GM12878 (cell line): ENCODE measurements at regions not wholly inside any gene's neighbourhood (a gene's known extent, or its start where the extent isn't known, plus 50 kb on each side); places are given as distances from the start of the nearest gene placed in this dataset.

ENCODE experiments used
- ATAC-seq: fragments of 200-7000 bp; cut with Tn5 transposase; 3 replicates; pipeline ENCODE4 v1.9.1; 2020; ENCODE audit warnings: mild to moderate bottlenecking, moderate library complexity
- BruUV-seq: library from RNA; stranded (reverse); fragments of 400-500 nt; replicated peaks from 2 replicates; lab custom pipeline; 2021; lab: Mats Ljungman, UMichigan
- CTCF ChIA-PET: fragments of 300-600 bp; sonication (Branson Sonifier 250); formaldehyde crosslinking; extraction: SDS; loops from one replicate; lab custom pipeline; 2021; ENCODE audit warnings: inconsistent platforms; lab: Yijun Ruan, JAX
- POLR2A ChIA-PET: fragments of 350-600 bp; formaldehyde crosslinking; extraction: SDS; loops from one replicate; lab custom pipeline; 2021; ENCODE audit warnings: inconsistent platforms; lab: Charles Lee
- RAD21 ChIA-PET: fragments of 300-600 bp; sonication (Branson Sonifier 250); formaldehyde crosslinking; loops from one replicate; lab custom pipeline; 2023; ENCODE audit warnings: antibody characterized with exemption; ENCODE audit not compliant: unreplicated experiment; lab: Charles Lee
- SMC1A ChIA-PET: fragments of 300-600 bp; sonication (Branson Sonifier 250); formaldehyde crosslinking; loops from one replicate; lab custom pipeline; 2023; ENCODE audit not compliant: unreplicated experiment, uncharacterized antibody; lab: Charles Lee
- DNase-seq: peaks from one replicate; pipeline ENCODE4 v3.0.0-alpha.2; 2011; ENCODE audit warnings: low read depth, low spot score
- FAIRE-seq: peaks from 3 replicates; lab custom pipeline; 2011; peaks lifted over from hg19 to GRCh38; lab: Jason Lieb, UNC
- H2AFZ ChIP-seq: 2 replicates; pipeline ENCODE4 v1.6.0; 2011; ENCODE audit warnings: low read depth, low read length, control low read depth; ENCODE audit not compliant: control insufficient read depth
- H3K27ac ChIP-seq: 2 replicates; pipeline ENCODE4 v1.5.1; 2011; ENCODE audit warnings: control low read depth; ENCODE audit not compliant: control insufficient read depth, insufficient read depth
- H3K27me3 ChIP-seq, 2 experiments: replicated peaks in 1 of 2; 2 replicates each; pipeline versions ENCODE4 v1.6.0 to v1.6.1; 2011; ENCODE audit warnings: low read length in 1 of 2; ENCODE audit not compliant: control insufficient read depth in 2 of 2, insufficient read depth in 2 of 2
- H3K36me3 ChIP-seq, 2 experiments: 2 replicates each; pipeline ENCODE4 v1.5.1; 2011; ENCODE audit warnings: low read length in 1 of 2; ENCODE audit not compliant: control insufficient read depth in 2 of 2, insufficient read depth in 2 of 2
- H3K4me1 ChIP-seq: 2 replicates; pipeline ENCODE4 v1.6.1; 2011; ENCODE audit warnings: mild to moderate bottlenecking, low read length, moderate library complexity, mixed read lengths; ENCODE audit not compliant: control insufficient read depth, insufficient read depth
- H3K4me2 ChIP-seq: 2 replicates; pipeline ENCODE4 v1.6.0; 2011; ENCODE audit warnings: control low read depth; ENCODE audit not compliant: control insufficient read depth, insufficient read depth
- H3K4me3 ChIP-seq: fragments of 200-600 bp; sonication (generic); 2 replicates; pipeline ENCODE4 v1.5.1; 2016
- H3K79me2 ChIP-seq: 2 replicates; pipeline ENCODE4 v1.6.0; 2011; ENCODE audit warnings: low read length; ENCODE audit not compliant: control insufficient read depth, insufficient read depth
- H3K9ac ChIP-seq: 2 replicates; pipeline ENCODE4 v1.8.0; 2011; ENCODE audit warnings: low read length, control low read depth, mixed read lengths; ENCODE audit not compliant: control insufficient read depth, insufficient read depth
- H3K9me3 ChIP-seq: replicated peaks from 3 replicates; pipeline ENCODE4 v1.5.1; 2011; ENCODE audit warnings: mild to moderate bottlenecking, low read length; ENCODE audit not compliant: control insufficient read depth, insufficient read depth
- H4K20me1 ChIP-seq: 2 replicates; pipeline ENCODE4 v1.6.0; 2011; ENCODE audit not compliant: control insufficient read depth, insufficient read depth
- CEBPZ ChIP-seq: fragments of 150-350 bp; IDR thresholded peaks from 2 replicates; pipeline ENCODE4 v1.6.1; 2016; ENCODE audit warnings: low read depth, low read length
- GABPA ChIP-seq: IDR thresholded peaks from 2 replicates; pipeline ENCODE4 v1.6.1; 2014; ENCODE audit warnings: antibody characterized with exemption, low read depth, mild to moderate bottlenecking, inconsistent platforms
- NR2C1 ChIP-seq: fragments of 450-650 bp; IDR thresholded peaks from 2 replicates; pipeline ENCODE4 v1.6.1; 2017; ENCODE audit warnings: antibody characterized with exemption, mild to moderate bottlenecking, moderate library complexity
- SIX5 ChIP-seq: IDR thresholded peaks from 2 replicates; pipeline ENCODE4 v1.6.1; 2011; ENCODE audit warnings: mild to moderate bottlenecking, low read depth, low read length, moderate library complexity; ENCODE audit not compliant: severe bottlenecking
- ZNF24 ChIP-seq: fragments of 450-650 bp; IDR thresholded peaks from 2 replicates; pipeline ENCODE4 v1.6.1; 2017; ENCODE audit warnings: antibody characterized with exemption, mild to moderate bottlenecking
- WGBS: methylation state at CpG from one replicate; pipeline ENCODE4 v1.1.6; 2016; ENCODE audit warnings: low lambda C conversion rate; ENCODE audit not compliant: insufficient replicate concordance, insufficient coverage; ENCODE audit errors: missing lambda C conversion rate; 5-methylcytosine and 5-hydroxymethylcytosine counted together
- in situ Hi-C: fragments of 300-500 bp; cut with MboI; formaldehyde crosslinking; loops from 9 replicates; pipeline ENCODE4 v1.14.3; 2018; ENCODE audit warnings: mixed read lengths
- intact Hi-C: fragments of 100-400 bp; cut with micrococcal nuclease; formaldehyde crosslinking; loops from one replicate; pipeline ENCODE4 v1.14.2; 2022; ENCODE audit not compliant: unreplicated experiment

DNA sequence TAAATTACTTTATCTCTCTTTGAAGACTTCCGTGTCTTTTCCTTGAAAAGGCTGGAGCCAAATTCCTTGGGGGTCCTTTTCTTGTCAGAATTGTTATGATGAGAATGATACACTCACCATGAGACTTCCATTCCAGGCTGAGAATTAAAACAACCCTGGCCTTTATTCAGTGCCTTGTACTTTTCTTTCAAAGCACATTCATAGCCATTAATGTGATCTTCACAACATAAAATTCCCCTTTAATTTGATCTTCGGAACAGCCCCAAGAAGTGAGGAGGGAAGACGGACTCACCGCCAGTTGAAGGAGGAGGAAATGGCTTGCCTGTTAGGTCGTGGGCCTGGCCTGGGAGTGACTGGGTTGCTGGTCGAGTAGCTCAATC is 127.3 kb downstream of the DDX1 start (continued):
- TF ChIP-seq CEBPZ (no peak), NR2C1 (no peak), SIX5 (no peak)

DNA sequence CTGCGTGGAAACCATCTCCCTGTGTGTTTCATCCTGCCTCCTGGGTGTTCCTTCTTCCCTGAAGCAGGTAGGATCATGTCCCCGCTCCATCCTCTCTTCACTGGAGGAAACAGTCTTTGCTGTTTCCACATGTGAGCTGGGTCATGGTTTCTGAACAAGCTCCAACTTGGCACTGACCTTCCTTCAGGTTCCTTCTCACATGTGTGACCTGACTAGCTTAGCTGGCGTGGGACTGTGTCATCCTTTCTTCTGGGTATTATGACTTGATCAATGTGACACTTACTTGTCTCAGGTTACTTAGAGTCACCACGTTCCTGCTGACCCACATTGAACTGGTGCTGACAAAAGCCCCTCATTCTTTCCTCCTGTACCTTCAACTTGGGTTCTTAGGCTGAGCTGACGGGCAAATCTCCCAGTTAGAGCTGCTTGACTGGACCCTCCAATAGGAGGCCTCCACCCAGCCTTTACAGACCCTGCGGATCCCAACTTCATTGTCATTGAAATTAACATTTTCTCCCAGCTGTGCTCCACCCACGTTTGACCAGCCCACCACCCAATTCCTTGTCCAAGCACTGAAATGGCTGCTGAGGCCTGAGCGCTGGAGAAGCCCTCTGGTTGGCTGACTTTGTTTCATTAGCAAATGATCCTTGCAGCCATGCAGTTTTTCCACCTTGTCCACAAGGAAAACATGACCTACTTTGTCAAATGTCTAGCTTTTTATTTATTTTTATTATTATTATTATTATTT is 128.1 kb downstream of the DDX1 start:
- ChIA-PET CTCF (no interaction called here), POLR2A (no interaction called here), RAD21 (no interaction called here), SMC1A (no interaction called here)
- no TSS peak for BruUV-seq
- H3K4me3 ChIP-seq, result no peak overlapping the region
- no peak for ATAC-seq
- H3K79me2 ChIP-seq, result no peaks in the 10 kb centered on the region
- H3K27me3 ChIP-seq, result no peaks in the 10 kb centered on the region; a peak in 1 of 4 replicates
- no peak overlapping the region for H3K27ac ChIP-seq
- intact Hi-C loops, result no loop called here
- H3K9ac ChIP-seq, result no peak overlapping the region
- WGBS, result 22% methylated on average over 8 of the region's 8 CpGs
- H3K4me1 ChIP-seq, result no peaks in the 10 kb centered on the region
- in situ Hi-C loops, result no loop called here
- no peak for TF ChIP-seq GABPA
- no peak for TF ChIP-seq ZNF24
- FAIRE-seq, result no peak
- no peak overlapping the region for H3K4me2 ChIP-seq
- H3K36me3 ChIP-seq, result no peaks in the 10 kb centered on the region
- H3K9me3 ChIP-seq, result no peaks in the 10 kb centered on the region; the same call in 2 of the 3 replicates
- DNase-seq, result no peak
- H4K20me1 ChIP-seq, result no peaks in the 10 kb centered on the region
- no peak overlapping the region for H2AFZ ChIP-seq
